ENCODE measurements at regions not wholly inside any gene's neighbourhood (a gene's known extent, or its start where the extent isn't known, plus 50 kb on each side); places are given as distances from the start of the nearest gene placed in this dataset.
"Not testable (repeated sequence)": the region's sequence is repeated elsewhere in the genome, so short reads cannot be mapped to it uniquely, and the experiment has no call there.

GRCh38 chr15:93348711-93349545, 259.9 kb upstream of the RGMA start:
- intact Hi-C loops (cut with DNase I, micrococcal nuclease) = no loop called here
- no peak for TF ChIP-seq CTCF (IDR thresholded peaks at IDR 0.05)
- no peaks in the 10 kb centered on the region for H3K4me1 ChIP-seq (ENCODE audit: low read depth)
- no peaks in the 10 kb centered on the region for H3K9me3 ChIP-seq
- ATAC-seq (no peak), DNase-seq (no peak)
- no peak overlapping the region for H3K4me3 ChIP-seq
- no peaks in the 10 kb centered on the region for H3K36me3 ChIP-seq (ENCODE audit: low read depth)

- ATAC-seq = no peak
- H3K36me3 ChIP-seq (ENCODE audit: low read depth) = no peaks in the 10 kb centered on the region
- TF ChIP-seq CTCF (IDR thresholded peaks at IDR 0.05) = no peak
- intact Hi-C loops (cut with DNase I, micrococcal nuclease) = no loop called here
- DNase-seq = no peak
- H3K4me3 ChIP-seq = no peak overlapping the region
- H3K9me3 ChIP-seq = no peaks in the 10 kb centered on the region
- H3K4me1 ChIP-seq (ENCODE audit: low read depth) = no peaks in the 10 kb centered on the region
These were observed 259.0 kb upstream of the RGMA start for GRCh38 chr15:93347986-93348385.

DNA sequence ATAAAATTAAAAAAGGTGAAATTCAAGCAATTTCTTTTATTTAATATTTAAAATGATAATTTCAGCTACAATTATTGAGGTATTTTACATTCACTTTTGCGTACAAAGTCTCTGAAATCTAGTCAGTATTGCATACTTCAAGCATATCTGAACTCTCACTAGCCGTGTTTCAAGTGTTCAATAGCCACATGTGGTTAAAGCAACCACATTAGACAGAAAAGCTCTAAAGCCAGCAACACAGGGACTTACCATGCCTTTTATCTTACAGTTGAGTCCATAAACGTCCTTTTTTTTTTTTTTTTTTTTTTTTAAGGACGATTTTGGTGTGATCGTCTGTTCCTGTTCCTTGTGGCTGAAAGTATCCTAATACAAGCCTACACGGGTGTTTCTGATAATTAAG, 257.0 kb upstream of the RGMA start:
- H3K4me3 ChIP-seq = no peak overlapping the region
- intact Hi-C loops (cut with DNase I, micrococcal nuclease) = no loop called here
- no peak for TF ChIP-seq CTCF (IDR thresholded peaks at IDR 0.05)
- no peaks in the 10 kb centered on the region for H3K9me3 ChIP-seq
- DNase-seq (no peak), ATAC-seq (no peak)
- H3K36me3 ChIP-seq (ENCODE audit: low read depth) = no peaks in the 10 kb centered on the region
- no peaks in the 10 kb centered on the region for H3K4me1 ChIP-seq (ENCODE audit: low read depth)

GRCh38 chr15:93343402-93343801, 254.4 kb upstream of the RGMA start:
- intact Hi-C loops (cut with DNase I, micrococcal nuclease) = not testable (repeated sequence)

GRCh38 chr15:93341164-93341563, 252.2 kb upstream of the RGMA start:
- ATAC-seq = no peak
- TF ChIP-seq CTCF (IDR thresholded peaks at IDR 0.05) = no peak
- Histone ChIP-seq H3K4me1 (ENCODE audit: low read depth) (no peaks in the 10 kb centered on the region), H3K9me3 (no peaks in the 10 kb centered on the region), H3K4me3 (no peak overlapping the region), H3K36me3 (ENCODE audit: low read depth) (no peaks in the 10 kb centered on the region)
- DNase-seq = no peak
- intact Hi-C loops (cut with DNase I, micrococcal nuclease) = no loop called here

More at GRCh38 chr15:93343402-93343801, 254.4 kb upstream of the RGMA start:
- H3K9me3 ChIP-seq; DNase-seq; H3K4me1 ChIP-seq (ENCODE audit: low read depth); H3K36me3 ChIP-seq (ENCODE audit: low read depth); H3K4me3 ChIP-seq; ATAC-seq: not testable (repeated sequence)

DNA sequence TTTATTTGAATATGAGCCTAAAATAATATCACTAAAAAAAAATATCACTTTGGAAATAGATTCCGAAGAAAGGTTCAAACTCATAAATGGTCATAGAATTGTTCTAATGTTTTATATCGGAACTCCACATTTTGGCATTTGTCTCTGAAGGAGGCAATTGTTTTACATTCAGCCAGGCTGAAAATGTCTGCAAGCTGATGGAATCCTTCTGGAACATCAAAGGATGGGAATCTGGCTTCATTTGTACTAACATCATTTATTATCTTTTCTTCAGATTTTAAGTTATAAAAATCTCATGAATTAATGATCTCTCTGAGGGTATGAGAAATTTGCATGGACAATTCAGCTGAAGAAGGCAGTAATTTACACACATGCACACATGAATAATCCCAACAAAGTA, 251.4 kb upstream of the RGMA start:
- DNase-seq = no peak

More for the DNA sequence above, 251.4 kb upstream of the RGMA start:
- no peak for ATAC-seq
- no peak overlapping the region for H3K4me3 ChIP-seq
- H3K36me3 ChIP-seq (ENCODE audit: low read depth) = no peaks in the 10 kb centered on the region
- no peaks in the 10 kb centered on the region for H3K9me3 ChIP-seq
- TF ChIP-seq CTCF (IDR thresholded peaks at IDR 0.05) = no peak
- intact Hi-C loops (cut with DNase I, micrococcal nuclease) = no loop called here
- H3K4me1 ChIP-seq (ENCODE audit: low read depth) = no peaks in the 10 kb centered on the region

Data from mucosa of descending colon (tissue), 3 donors.